ENCODE measurements at regions not wholly inside any gene's neighbourhood (a gene's known extent, or its start where the extent isn't known, plus 50 kb on each side); places are given as distances from the start of the nearest gene placed in this dataset.

GRCh38 chr22:48896766-48897644, 930.7 kb downstream of the BRD1 start:
- DNase-seq (ENCODE audit: low read depth), result no peak
- H3K4me3 ChIP-seq (ENCODE audit: control insufficient read depth, low read depth, low read length), result no peak overlapping the region
- TF ChIP-seq CTCF (IDR thresholded peaks at IDR 0.05; ENCODE audit: control insufficient read depth, insufficient read depth, low read depth, low read length, missing control alignments), result no peak

- DNase-seq (ENCODE audit: low read depth), result no peak
- no peak for TF ChIP-seq CTCF (IDR thresholded peaks at IDR 0.05; ENCODE audit: control insufficient read depth, insufficient read depth, low read depth, low read length, missing control alignments)
- H3K4me3 ChIP-seq (ENCODE audit: control insufficient read depth, low read depth, low read length), result no peak overlapping the region
Measured at GRCh38 chr22:48895831-48896765, 931.6 kb downstream of the BRD1 start.

GRCh38 chr22:48895336-48895735, 932.3 kb downstream of the BRD1 start:
- DNase-seq (ENCODE audit: low read depth), result no peak
- no peak overlapping the region for H3K4me3 ChIP-seq (ENCODE audit: control insufficient read depth, low read depth, low read length)
- TF ChIP-seq CTCF (IDR thresholded peaks at IDR 0.05; ENCODE audit: control insufficient read depth, insufficient read depth, low read depth, low read length, missing control alignments), result no peak

- no peak for TF ChIP-seq CTCF (IDR thresholded peaks at IDR 0.05; ENCODE audit: control insufficient read depth, insufficient read depth, low read depth, low read length, missing control alignments)
- no peak for DNase-seq (ENCODE audit: low read depth)
Measured at GRCh38 chr22:48894804-48895250, 932.8 kb downstream of the BRD1 start.

GRCh38 chr22:48894064-48894671, 933.5 kb downstream of the BRD1 start:
- no peak overlapping the region for H3K4me3 ChIP-seq (ENCODE audit: control insufficient read depth, low read depth, low read length)
- DNase-seq (ENCODE audit: low read depth), result no peak
- no peak for TF ChIP-seq CTCF (IDR thresholded peaks at IDR 0.05; ENCODE audit: control insufficient read depth, insufficient read depth, low read depth, low read length, missing control alignments)

More at GRCh38 chr22:48894804-48895250, 932.8 kb downstream of the BRD1 start:
- H3K4me3 ChIP-seq (ENCODE audit: control insufficient read depth, low read depth, low read length), result no peak overlapping the region

Data from AG09309 (cell line).